Naive thymus-derived CD8-positive, alpha-beta T cell (primary cell): ENCODE measurements at regions not wholly inside any gene's neighbourhood (a gene's known extent, or its start where the extent isn't known, plus 50 kb on each side); places are given as distances from the start of the nearest gene placed in this dataset.
A peak's percentile ranks its signal among the peaks of the same experiment; 100 is the strongest.

Source experiments
- ATAC-seq, 2 donors: fragments of 150-1000 bp; cut with Tn5 transposase in 1 of 2; sonication (Bioruptor Pico), chemical (Tn5 transposase) in 1 of 2; 1 replicate in 1 of 2; 2 replicates in 1 of 2; pipeline ENCODE4 v1.10.0; 2021; ENCODE audit warnings: mild to moderate bottlenecking in 2 of 2, moderate library complexity in 2 of 2
- POLR2A ChIA-PET: fragments of 350-600 bp; sonication (Branson Sonifier 250); formaldehyde crosslinking; loops from one replicate; lab custom pipeline; 2021; ENCODE audit warnings: antibody characterized with exemption; lab: Charles Lee
- DNase-seq, 10 donors: peaks; one replicate each; pipeline versions ENCODE4 v3.0.0 to v3.0.0-alpha.2; 2020 to 2022
- H3K27ac Mint-ChIP-seq, 10 donors: one replicate each; pipeline ENCODE4 v1.8.0; 2020 to 2022; ENCODE audit warnings: mild to moderate bottlenecking in 10 of 10, mixed read lengths in 10 of 10, moderate library complexity in 4 of 10, inconsistent platforms in 1 of 10
- H3K27me3 Mint-ChIP-seq, 5 donors: one replicate each; pipeline ENCODE4 v1.8.0; 2021 to 2022; ENCODE audit warnings: mixed read lengths in 5 of 5
- H3K36me3 Mint-ChIP-seq, 3 donors: one replicate each; pipeline ENCODE4 v1.8.0; 2020 to 2022; ENCODE audit warnings: mixed read lengths in 3 of 3, mild to moderate bottlenecking in 2 of 3, inconsistent platforms in 1 of 3
- H3K4me1 Mint-ChIP-seq, 4 donors: one replicate each; pipeline ENCODE4 v1.8.0; 2021 to 2022; ENCODE audit warnings: mixed read lengths in 4 of 4
- H3K4me3 Mint-ChIP-seq, 10 donors: one replicate each; pipeline ENCODE4 v1.8.0; 2020 to 2022; ENCODE audit warnings: mild to moderate bottlenecking in 10 of 10, mixed read lengths in 10 of 10, moderate library complexity in 6 of 10, inconsistent platforms in 1 of 10
- H3K9me3 Mint-ChIP-seq, 9 donors: one replicate each; pipeline ENCODE4 v1.8.0; 2020 to 2022; ENCODE audit warnings: mixed read lengths in 9 of 9, mild to moderate bottlenecking in 3 of 9, inconsistent platforms in 1 of 9, moderate library complexity in 1 of 9

DNA sequence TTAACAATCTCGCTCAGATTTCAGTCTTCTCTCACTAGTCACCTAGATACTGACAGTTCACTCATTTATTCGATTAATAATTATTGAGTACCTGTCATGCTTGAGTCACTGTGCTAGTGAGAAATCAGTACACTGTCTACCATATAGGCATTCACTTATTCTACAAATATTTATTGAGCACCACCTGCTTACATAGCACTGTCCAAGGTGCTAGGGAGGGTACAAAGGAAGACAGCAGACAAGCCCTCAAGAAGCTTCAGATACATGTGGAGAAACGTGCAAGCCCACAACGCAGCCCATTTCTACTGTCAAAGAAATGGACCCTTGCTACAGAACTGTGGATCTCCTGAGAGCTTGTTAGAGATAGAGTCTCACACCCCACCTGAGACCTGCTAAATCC, 85.1 kb upstream of the SNAP25 start:
- Mint-ChIP-seq H3K27me3 (peaks cover 0 to 20% (median 9%) of the 10 kb centered on the region in 5 donors), H3K27ac (no peak overlapping the region), H3K9me3 (no peaks in the 10 kb centered on the region), H3K36me3 (no peaks in the 10 kb centered on the region), H3K4me3 (no peak overlapping the region), H3K4me1 (no peaks in the 10 kb centered on the region)
- POLR2A ChIA-PET = no interaction called here
- ATAC-seq (no peak), DNase-seq (no peak)

DNA sequence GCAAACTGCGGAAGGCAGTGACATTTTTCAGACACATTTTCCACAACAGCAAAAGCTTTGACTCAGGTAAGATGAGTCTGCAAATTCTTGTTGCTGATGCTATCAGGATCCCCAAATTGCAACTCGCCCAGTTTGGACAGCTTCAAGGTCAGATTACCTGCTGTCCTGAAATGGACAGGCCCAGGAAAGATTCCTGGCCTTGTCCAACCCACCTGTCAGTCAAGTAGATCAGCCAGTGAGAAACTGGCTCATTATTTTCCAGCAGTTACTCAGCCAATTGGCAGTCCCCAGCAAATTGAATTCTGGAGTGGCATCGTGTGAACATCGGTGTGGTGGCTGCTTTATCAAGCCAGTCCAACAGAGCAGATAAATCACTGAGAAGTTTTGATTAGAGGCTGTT, 84.5 kb upstream of the SNAP25 start:
- DNase-seq (no peak), ATAC-seq (no peak)
- POLR2A ChIA-PET = no interaction called here
- peaks cover 0 to 20% (median 9%) of the 10 kb centered on the region in 5 donors for H3K27me3 Mint-ChIP-seq
- H3K4me1 Mint-ChIP-seq = no peaks in the 10 kb centered on the region
- no peaks in the 10 kb centered on the region for H3K36me3 Mint-ChIP-seq
- H3K9me3 Mint-ChIP-seq = no peaks in the 10 kb centered on the region
- H3K27ac Mint-ChIP-seq = no peak overlapping the region
- no peak overlapping the region for H3K4me3 Mint-ChIP-seq

- no peak overlapping the region for H3K27ac Mint-ChIP-seq
- no peaks in the 10 kb centered on the region for H3K9me3 Mint-ChIP-seq
- no peak overlapping the region for H3K4me3 Mint-ChIP-seq
- no peak for ATAC-seq
- no peak for DNase-seq
- peaks cover 0 to 16% (median 0%) of the 10 kb centered on the region in 5 donors for H3K27me3 Mint-ChIP-seq
- no peaks in the 10 kb centered on the region for H3K4me1 Mint-ChIP-seq
- POLR2A ChIA-PET = no interaction called here
- H3K36me3 Mint-ChIP-seq = no peaks in the 10 kb centered on the region
Observed at GRCh38 chr20:10135438-10135837, 83.2 kb upstream of the SNAP25 start.

DNA sequence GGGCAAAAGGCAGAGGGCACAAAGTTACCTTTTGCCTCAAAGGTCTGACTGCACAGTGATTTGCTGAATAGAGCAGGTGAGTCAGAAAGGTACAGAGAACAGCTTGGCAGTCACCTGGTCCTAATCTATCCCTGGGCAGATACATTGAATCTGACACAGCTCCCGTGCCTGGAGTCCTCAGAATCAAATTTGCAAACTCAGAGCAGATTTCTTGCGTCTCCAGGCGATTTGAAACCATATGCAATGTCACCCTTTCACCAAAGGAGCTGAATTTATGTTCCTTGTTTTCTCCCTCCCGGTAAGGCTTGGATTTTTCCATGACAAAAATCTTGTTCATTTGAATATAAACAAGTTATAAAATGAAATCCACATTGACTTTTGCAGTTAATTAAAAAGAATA, 81.6 kb upstream of the SNAP25 start:
- no peaks in the 10 kb centered on the region for H3K4me1 Mint-ChIP-seq

GRCh38 chr20:10137533-10137932, 81.1 kb upstream of the SNAP25 start:
- no peak for DNase-seq
- Mint-ChIP-seq H3K36me3 (no peaks in the 10 kb centered on the region), H3K4me3 (no peak overlapping the region), H3K27me3 (peaks cover 3 to 24% (median 12%) of the 10 kb centered on the region in 5 donors), H3K27ac (no peak overlapping the region), H3K9me3 (peaks cover 0 to 3% (median 0%) of the 10 kb centered on the region in 9 donors), H3K4me1 (no peaks in the 10 kb centered on the region)
- POLR2A ChIA-PET = no interaction called here
- ATAC-seq = no peak

More for the DNA sequence above, 81.6 kb upstream of the SNAP25 start:
- POLR2A ChIA-PET = no interaction called here
- Mint-ChIP-seq H3K36me3 (no peaks in the 10 kb centered on the region), H3K27ac (no peak overlapping the region), H3K9me3 (peaks cover 0 to 1% (median 0%) of the 10 kb centered on the region in 9 donors), H3K4me3 (no peak overlapping the region), H3K27me3 (peaks cover 3 to 24% (median 11%) of the 10 kb centered on the region in 5 donors)
- no peak for ATAC-seq
- DNase-seq = no peak

DNA sequence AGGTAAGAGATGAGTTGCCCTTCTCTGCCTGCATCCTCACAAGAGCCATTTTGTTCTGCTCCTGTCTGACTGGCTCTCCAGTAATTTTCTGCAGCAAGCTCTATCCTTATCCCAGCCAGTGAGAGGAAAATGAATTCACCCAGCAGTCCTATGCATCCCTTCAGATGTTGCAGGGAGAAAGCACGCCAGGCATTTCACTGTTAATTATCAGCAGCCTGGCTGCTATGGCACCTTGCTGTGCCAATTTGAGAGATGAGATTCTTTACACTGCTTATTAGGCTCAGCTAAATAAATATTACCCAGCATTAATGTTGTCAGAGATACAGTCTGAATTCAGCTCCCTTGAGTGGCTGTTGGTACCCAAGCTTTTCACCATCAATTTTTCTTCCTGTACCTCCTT, 61.1 kb upstream of the SNAP25 start:
- ATAC-seq (no peak), DNase-seq (no peak)
- Mint-ChIP-seq H3K4me1 (no peaks in the 10 kb centered on the region), H3K9me3 (peaks cover 2 to 35% (median 15%) of the 10 kb centered on the region in 9 donors), H3K36me3 (no peaks in the 10 kb centered on the region), H3K27ac (no peak overlapping the region), H3K27me3 (peaks cover 4 to 44% (median 15%) of the 10 kb centered on the region in 5 donors), H3K4me3 (no peak overlapping the region)
- POLR2A ChIA-PET = no interaction called here

DNA sequence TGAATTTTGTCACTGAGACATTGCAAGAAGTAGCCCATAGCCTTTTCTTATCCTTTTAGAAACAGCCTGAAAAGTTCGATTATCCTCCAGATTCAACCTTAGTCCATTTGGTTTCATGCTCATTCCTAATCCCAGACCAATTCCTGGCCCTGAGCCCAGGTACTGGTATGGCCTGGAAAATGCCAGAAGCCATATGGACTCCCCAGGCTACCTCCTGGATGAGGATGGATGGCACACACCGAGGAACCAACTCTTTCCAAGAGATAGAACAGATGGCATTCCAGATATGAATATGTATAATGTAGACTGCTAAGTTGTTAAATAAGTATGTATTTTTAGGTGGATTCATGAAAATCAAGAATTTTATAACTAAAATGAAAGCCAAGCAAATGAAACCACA, 51.6 kb upstream of the SNAP25 start:
- peaks cover 0 to 2% (median 0%) of the 10 kb centered on the region in 4 donors for H3K4me1 Mint-ChIP-seq
- peaks cover 6 to 19% (median 15%) of the 10 kb centered on the region in 5 donors for H3K27me3 Mint-ChIP-seq
- ATAC-seq = no peak
- H3K9me3 Mint-ChIP-seq = peaks cover 0 to 26% (median 11%) of the 10 kb centered on the region in 9 donors
- peaks cover 0 to 15% (median 0%) of the 10 kb centered on the region in 3 donors for H3K36me3 Mint-ChIP-seq
- no peak for DNase-seq
- POLR2A ChIA-PET = no interaction called here
- no peak overlapping the region for H3K4me3 Mint-ChIP-seq
- peak overlapping the region in 1 of 10 donors; percentile 38 for H3K27ac Mint-ChIP-seq

- no peak for DNase-seq
- Mint-ChIP-seq H3K9me3 (peaks cover 0 to 25% (median 11%) of the 10 kb centered on the region in 9 donors), H3K27ac (no peak overlapping the region), H3K27me3 (peaks cover 8 to 21% (median 20%) of the 10 kb centered on the region in 5 donors), H3K4me3 (no peak overlapping the region), H3K36me3 (peaks cover 0 to 18% (median 2%) of the 10 kb centered on the region in 3 donors), H3K4me1 (peaks cover 2 to 5% (median 3%) of the 10 kb centered on the region in 4 donors)
- POLR2A ChIA-PET = no interaction called here
- ATAC-seq = no peak
Observed at GRCh38 chr20:10167594-10167993, 51.0 kb upstream of the SNAP25 start.
